ENCODE measurements at regions not wholly inside any gene's neighbourhood (a gene's known extent, or its start where the extent isn't known, plus 50 kb on each side); places are given as distances from the start of the nearest gene placed in this dataset.

DNA sequence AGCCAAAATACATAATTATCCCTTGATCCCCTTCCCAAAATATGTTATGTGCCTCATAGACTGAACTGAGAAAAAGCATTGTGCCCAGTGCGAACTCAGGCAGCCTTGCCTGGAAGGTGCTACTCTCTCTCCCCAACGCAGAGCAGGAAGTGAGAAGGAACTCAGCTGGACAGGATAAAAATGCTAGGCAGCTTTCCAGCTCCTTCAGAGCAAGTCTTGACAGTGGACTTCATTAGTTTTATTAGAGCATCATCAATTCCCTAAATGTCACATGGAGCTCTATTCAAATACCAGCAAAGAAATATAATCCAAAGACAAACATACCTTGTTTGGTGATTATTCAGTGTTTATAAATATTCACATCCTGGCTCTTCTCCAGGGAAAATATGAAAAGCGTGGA, 202.4 kb downstream of the RFC3 start:
- TF ChIP-seq, protein P1, sequence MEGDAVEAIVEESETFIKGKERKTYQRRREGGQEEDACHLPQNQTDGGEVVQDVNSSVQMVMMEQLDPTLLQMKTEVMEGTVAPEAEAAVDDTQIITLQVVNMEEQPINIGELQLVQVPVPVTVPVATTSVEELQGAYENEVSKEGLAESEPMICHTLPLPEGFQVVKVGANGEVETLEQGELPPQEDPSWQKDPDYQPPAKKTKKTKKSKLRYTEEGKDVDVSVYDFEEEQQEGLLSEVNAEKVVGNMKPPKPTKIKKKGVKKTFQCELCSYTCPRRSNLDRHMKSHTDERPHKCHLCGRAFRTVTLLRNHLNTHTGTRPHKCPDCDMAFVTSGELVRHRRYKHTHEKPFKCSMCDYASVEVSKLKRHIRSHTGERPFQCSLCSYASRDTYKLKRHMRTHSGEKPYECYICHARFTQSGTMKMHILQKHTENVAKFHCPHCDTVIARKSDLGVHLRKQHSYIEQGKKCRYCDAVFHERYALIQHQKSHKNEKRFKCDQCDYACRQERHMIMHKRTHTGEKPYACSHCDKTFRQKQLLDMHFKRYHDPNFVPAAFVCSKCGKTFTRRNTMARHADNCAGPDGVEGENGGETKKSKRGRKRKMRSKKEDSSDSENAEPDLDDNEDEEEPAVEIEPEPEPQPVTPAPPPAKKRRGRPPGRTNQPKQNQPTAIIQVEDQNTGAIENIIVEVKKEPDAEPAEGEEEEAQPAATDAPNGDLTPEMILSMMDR (IDR thresholded peaks at IDR 0.05 in 2 of 3, conservative IDR thresholded peaks at IDR 0.05 in 1 of 3; ENCODE audit: borderline replicate concordance in 1 of 3, insufficient read depth in 1 of 3, low read depth in 2 of 3, low read length in 2 of 3) = no peak
- TF ChIP-seq TCF7L2 (IDR thresholded peaks at IDR 0.05; ENCODE audit: borderline replicate concordance, extremely low read depth, insufficient read depth, insufficient read length) (no peak), SP1 (IDR thresholded peaks at IDR 0.05; ENCODE audit: low read depth) (no peak), EZH2 (IDR thresholded peaks at IDR 0.05) (no peak), ZNF274 (IDR thresholded peaks at IDR 0.05; ENCODE audit: low read depth, low read length) (no peak), YY1 (IDR thresholded peaks at IDR 0.05; ENCODE audit: extremely low read depth, insufficient replicate concordance, low read depth, low read length) (no peak)
- TF ChIP-seq, protein P2, sequence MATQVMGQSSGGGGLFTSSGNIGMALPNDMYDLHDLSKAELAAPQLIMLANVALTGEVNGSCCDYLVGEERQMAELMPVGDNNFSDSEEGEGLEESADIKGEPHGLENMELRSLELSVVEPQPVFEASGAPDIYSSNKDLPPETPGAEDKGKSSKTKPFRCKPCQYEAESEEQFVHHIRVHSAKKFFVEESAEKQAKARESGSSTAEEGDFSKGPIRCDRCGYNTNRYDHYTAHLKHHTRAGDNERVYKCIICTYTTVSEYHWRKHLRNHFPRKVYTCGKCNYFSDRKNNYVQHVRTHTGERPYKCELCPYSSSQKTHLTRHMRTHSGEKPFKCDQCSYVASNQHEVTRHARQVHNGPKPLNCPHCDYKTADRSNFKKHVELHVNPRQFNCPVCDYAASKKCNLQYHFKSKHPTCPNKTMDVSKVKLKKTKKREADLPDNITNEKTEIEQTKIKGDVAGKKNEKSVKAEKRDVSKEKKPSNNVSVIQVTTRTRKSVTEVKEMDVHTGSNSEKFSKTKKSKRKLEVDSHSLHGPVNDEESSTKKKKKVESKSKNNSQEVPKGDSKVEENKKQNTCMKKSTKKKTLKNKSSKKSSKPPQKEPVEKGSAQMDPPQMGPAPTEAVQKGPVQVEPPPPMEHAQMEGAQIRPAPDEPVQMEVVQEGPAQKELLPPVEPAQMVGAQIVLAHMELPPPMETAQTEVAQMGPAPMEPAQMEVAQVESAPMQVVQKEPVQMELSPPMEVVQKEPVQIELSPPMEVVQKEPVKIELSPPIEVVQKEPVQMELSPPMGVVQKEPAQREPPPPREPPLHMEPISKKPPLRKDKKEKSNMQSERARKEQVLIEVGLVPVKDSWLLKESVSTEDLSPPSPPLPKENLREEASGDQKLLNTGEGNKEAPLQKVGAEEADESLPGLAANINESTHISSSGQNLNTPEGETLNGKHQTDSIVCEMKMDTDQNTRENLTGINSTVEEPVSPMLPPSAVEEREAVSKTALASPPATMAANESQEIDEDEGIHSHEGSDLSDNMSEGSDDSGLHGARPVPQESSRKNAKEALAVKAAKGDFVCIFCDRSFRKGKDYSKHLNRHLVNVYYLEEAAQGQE (IDR thresholded peaks at IDR 0.05; ENCODE audit: low read depth) = no peak
- TF ChIP-seq, protein P3, sequence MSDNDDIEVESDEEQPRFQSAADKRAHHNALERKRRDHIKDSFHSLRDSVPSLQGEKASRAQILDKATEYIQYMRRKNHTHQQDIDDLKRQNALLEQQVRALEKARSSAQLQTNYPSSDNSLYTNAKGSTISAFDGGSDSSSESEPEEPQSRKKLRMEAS (IDR thresholded peaks at IDR 0.05) = no peak
